ENCODE measurements at regions not wholly inside any gene's neighbourhood (a gene's known extent, or its start where the extent isn't known, plus 50 kb on each side); places are given as distances from the start of the nearest gene placed in this dataset.

DNA sequence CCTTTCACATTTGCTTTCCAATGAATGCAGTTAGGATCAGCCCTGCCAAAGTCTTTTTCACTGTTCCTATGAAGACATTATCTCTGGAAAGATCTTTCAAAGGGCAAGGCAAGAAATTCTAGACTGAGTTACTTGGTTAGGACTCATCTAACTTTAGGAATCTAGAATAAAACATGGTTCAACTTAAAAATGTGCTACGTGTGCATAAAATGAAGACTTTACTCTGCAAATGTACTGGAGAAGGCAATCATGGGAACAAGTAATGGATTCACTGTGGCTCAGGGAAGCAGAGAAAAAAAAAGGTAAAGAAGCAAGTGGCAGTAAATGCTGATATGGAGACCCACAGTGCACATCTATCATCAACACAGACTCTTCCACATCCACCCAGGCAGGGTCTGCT is 297.4 kb downstream of the HNRNPD start:
- Histone ChIP-seq H3K36me3 (ENCODE audit: control insufficient read depth, insufficient read depth, low read length) (no peaks in the 10 kb centered on the region), H2AFZ (ENCODE audit: low read length) (no peak overlapping the region), H3K4me1 (ENCODE audit: control insufficient read depth, extremely low read depth, insufficient read depth, low read length) (no peaks in the 10 kb centered on the region), H3K79me2 (ENCODE audit: control insufficient read depth, insufficient read depth, low read length) (no peaks in the 10 kb centered on the region), H3K9me3 (ENCODE audit: control insufficient read depth, insufficient read depth, low read depth, low read length) (no peaks in the 10 kb centered on the region), H3K27ac (ENCODE audit: insufficient read depth, low read length) (no peak overlapping the region), H3K27me3 (ENCODE audit: control insufficient read depth, insufficient read depth, low read length) (no peaks in the 10 kb centered on the region), H3K4me2 (ENCODE audit: extremely low read depth, insufficient read depth, low read length) (no peak overlapping the region), H3K4me3 (replicated peaks in 1 of 4; ENCODE audit: control extremely low read depth in 1 of 4, insufficient read depth in 1 of 4, low read depth in 3 of 4, low read length in 4 of 4) (no peak overlapping the region), H3K9ac (ENCODE audit: insufficient read depth, low read length) (no peak overlapping the region), H4K20me1 (ENCODE audit: control insufficient read depth, extremely low read depth, insufficient read depth, low read length) (no peaks in the 10 kb centered on the region)
- DNase-seq (ENCODE audit: low read depth in 2 of 2), result no peak
- TF ChIP-seq, protein P1, sequence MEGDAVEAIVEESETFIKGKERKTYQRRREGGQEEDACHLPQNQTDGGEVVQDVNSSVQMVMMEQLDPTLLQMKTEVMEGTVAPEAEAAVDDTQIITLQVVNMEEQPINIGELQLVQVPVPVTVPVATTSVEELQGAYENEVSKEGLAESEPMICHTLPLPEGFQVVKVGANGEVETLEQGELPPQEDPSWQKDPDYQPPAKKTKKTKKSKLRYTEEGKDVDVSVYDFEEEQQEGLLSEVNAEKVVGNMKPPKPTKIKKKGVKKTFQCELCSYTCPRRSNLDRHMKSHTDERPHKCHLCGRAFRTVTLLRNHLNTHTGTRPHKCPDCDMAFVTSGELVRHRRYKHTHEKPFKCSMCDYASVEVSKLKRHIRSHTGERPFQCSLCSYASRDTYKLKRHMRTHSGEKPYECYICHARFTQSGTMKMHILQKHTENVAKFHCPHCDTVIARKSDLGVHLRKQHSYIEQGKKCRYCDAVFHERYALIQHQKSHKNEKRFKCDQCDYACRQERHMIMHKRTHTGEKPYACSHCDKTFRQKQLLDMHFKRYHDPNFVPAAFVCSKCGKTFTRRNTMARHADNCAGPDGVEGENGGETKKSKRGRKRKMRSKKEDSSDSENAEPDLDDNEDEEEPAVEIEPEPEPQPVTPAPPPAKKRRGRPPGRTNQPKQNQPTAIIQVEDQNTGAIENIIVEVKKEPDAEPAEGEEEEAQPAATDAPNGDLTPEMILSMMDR (conservative IDR thresholded peaks at IDR 0.05 in 1 of 2, IDR thresholded peaks at IDR 0.05 in 1 of 2; ENCODE audit: low read depth in 1 of 2, low read length in 2 of 2), result no peak
- TF ChIP-seq EZH2 (IDR thresholded peaks at IDR 0.05; ENCODE audit: low read length, missing control alignments), result no peak

DNA sequence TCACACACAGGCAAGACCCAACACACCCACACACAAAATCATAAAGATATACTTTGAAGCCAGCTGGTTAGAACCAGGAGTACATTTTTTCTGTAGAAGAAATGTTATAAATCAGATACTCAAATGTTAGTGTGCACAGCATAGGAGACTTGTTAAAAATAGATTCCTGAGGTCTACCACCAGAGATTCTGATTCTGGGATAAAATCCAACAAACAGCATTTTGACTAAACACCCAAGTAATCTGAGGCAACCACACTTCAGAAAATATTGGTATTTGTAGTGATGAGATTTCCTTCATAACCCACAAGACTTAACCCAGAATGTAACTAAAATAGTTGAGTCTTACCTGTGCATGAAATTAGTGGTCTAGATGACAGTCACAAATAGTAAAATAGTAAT is 301.8 kb downstream of the HNRNPD start:
- Histone ChIP-seq H3K4me1 (ENCODE audit: control insufficient read depth, extremely low read depth, insufficient read depth, low read length) (no peaks in the 10 kb centered on the region), H3K27me3 (ENCODE audit: control insufficient read depth, insufficient read depth, low read length) (no peaks in the 10 kb centered on the region), H3K79me2 (ENCODE audit: control insufficient read depth, insufficient read depth, low read length) (no peaks in the 10 kb centered on the region), H3K36me3 (ENCODE audit: control insufficient read depth, insufficient read depth, low read length) (no peaks in the 10 kb centered on the region), H3K4me3 (replicated peaks in 1 of 4; ENCODE audit: control extremely low read depth in 1 of 4, insufficient read depth in 1 of 4, low read depth in 3 of 4, low read length in 4 of 4) (no peak overlapping the region), H4K20me1 (ENCODE audit: control insufficient read depth, extremely low read depth, insufficient read depth, low read length) (no peaks in the 10 kb centered on the region), H3K9me3 (ENCODE audit: control insufficient read depth, insufficient read depth, low read depth, low read length) (no peaks in the 10 kb centered on the region), H3K27ac (ENCODE audit: insufficient read depth, low read length) (no peak overlapping the region), H3K4me2 (ENCODE audit: extremely low read depth, insufficient read depth, low read length) (no peak overlapping the region), H3K9ac (ENCODE audit: insufficient read depth, low read length) (no peak overlapping the region), H2AFZ (ENCODE audit: low read length) (no peak overlapping the region)
- no peak for TF ChIP-seq EZH2 (IDR thresholded peaks at IDR 0.05; ENCODE audit: low read length, missing control alignments)
- TF ChIP-seq, protein P1 (conservative IDR thresholded peaks at IDR 0.05 in 1 of 2, IDR thresholded peaks at IDR 0.05 in 1 of 2; ENCODE audit: low read depth in 1 of 2, low read length in 2 of 2), result no peak
- peak in 1 of 2 donors; percentile 4 for DNase-seq (ENCODE audit: low read depth in 2 of 2)

DNA sequence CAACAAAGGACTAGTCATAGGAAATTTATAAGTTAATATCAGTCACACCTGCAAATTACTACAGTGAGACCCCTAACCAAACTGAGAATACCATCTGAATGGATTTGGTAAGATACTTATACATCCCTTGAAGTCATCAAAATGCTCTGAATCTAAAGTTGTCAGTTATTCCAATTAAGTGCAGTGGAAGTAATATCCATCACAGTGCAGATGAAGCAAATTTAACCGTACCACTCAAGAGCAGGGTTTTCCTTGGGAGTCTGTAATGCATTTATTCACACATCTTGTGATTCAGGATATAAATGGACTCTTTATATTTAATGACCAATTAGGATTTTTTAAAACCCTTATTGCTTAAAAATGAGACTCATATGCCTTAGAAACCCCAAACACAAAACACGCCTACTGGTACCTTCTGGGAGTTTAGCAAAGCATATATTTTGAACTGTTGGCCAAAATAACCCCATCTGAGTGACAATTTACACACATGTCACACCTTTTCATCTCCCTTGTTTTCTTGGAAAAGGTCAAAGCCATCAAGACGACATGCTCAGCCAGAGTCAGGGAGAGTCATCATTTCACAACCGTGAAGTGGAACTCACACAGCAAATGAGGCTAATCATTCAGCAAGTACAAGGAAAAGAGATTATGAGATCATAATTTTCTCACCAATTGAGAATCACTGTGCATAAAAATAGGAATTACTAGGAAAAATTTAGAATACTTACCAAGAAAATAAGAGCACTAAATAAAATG is 303.7 kb downstream of the HNRNPD start:
- TF ChIP-seq EZH2 (IDR thresholded peaks at IDR 0.05; ENCODE audit: low read length, missing control alignments), result no peak
- TF ChIP-seq, protein P1 (conservative IDR thresholded peaks at IDR 0.05 in 1 of 2, IDR thresholded peaks at IDR 0.05 in 1 of 2; ENCODE audit: low read depth in 1 of 2, low read length in 2 of 2), result no peak

More for the DNA sequence above, 303.7 kb downstream of the HNRNPD start:
- Histone ChIP-seq H3K27ac (ENCODE audit: insufficient read depth, low read length) (no peak overlapping the region), H3K9ac (ENCODE audit: insufficient read depth, low read length) (no peak overlapping the region), H4K20me1 (ENCODE audit: control insufficient read depth, extremely low read depth, insufficient read depth, low read length) (no peaks in the 10 kb centered on the region), H3K27me3 (ENCODE audit: control insufficient read depth, insufficient read depth, low read length) (no peaks in the 10 kb centered on the region), H2AFZ (ENCODE audit: low read length) (no peak overlapping the region), H3K36me3 (ENCODE audit: control insufficient read depth, insufficient read depth, low read length) (no peaks in the 10 kb centered on the region), H3K4me1 (ENCODE audit: control insufficient read depth, extremely low read depth, insufficient read depth, low read length) (no peaks in the 10 kb centered on the region), H3K4me3 (replicated peaks in 1 of 4; ENCODE audit: control extremely low read depth in 1 of 4, insufficient read depth in 1 of 4, low read depth in 3 of 4, low read length in 4 of 4) (no peak overlapping the region), H3K9me3 (ENCODE audit: control insufficient read depth, insufficient read depth, low read depth, low read length) (no peaks in the 10 kb centered on the region), H3K4me2 (ENCODE audit: extremely low read depth, insufficient read depth, low read length) (no peak overlapping the region), H3K79me2 (ENCODE audit: control insufficient read depth, insufficient read depth, low read length) (no peaks in the 10 kb centered on the region)
- no peak for DNase-seq (ENCODE audit: low read depth in 2 of 2)
